GM18511 (cell line): ENCODE measurements at regions not wholly inside any gene's neighbourhood (a gene's known extent, or its start where the extent isn't known, plus 50 kb on each side); places are given as distances from the start of the nearest gene placed in this dataset.
A peak's percentile ranks its signal among the peaks of the same experiment; 100 is the strongest.
"Not testable (repeated sequence)": the region's sequence is repeated elsewhere in the genome, so short reads cannot be mapped to it uniquely, and the experiment has no call there.

ENCODE experiments used
- ATAC-seq: cut with Tn5 transposase; IDR thresholded peaks from one replicate; pipeline ENCODE4 v1.9.1; 2021; ENCODE audit warnings: mild to moderate bottlenecking, moderate library complexity; ENCODE audit not compliant: unreplicated experiment

- no peak for ATAC-seq
Measured at GRCh38 chr4:53722110-53722509, 130.8 kb upstream of the LNX1 start.

- no peak for ATAC-seq
Measured at GRCh38 chr4:53721263-53721662, 130.0 kb upstream of the LNX1 start.

GRCh38 chr4:53720776-53721175, 129.5 kb upstream of the LNX1 start:
- ATAC-seq: no peak

GRCh38 chr4:53717064-53717549, 125.8 kb upstream of the LNX1 start:
- no peak for ATAC-seq

GRCh38 chr4:53716471-53717063, 125.3 kb upstream of the LNX1 start:
- ATAC-seq: no peak

- no peak for ATAC-seq
Measured at GRCh38 chr4:53716011-53716410, 124.7 kb upstream of the LNX1 start.

GRCh38 chr4:53714236-53715140, 123.2 kb upstream of the LNX1 start:
- ATAC-seq: no peak

- ATAC-seq: no peak
Measured at GRCh38 chr4:53713767-53714166, 122.5 kb upstream of the LNX1 start.

GRCh38 chr4:53713296-53713695, 122.0 kb upstream of the LNX1 start:
- ATAC-seq: no peak

GRCh38 chr4:53712408-53713020, 121.2 kb upstream of the LNX1 start:
- no peak for ATAC-seq

GRCh38 chr4:53711926-53712325, 120.6 kb upstream of the LNX1 start:
- ATAC-seq: no peak

GRCh38 chr4:53709693-53710092, 118.4 kb upstream of the LNX1 start:
- ATAC-seq: no peak

GRCh38 chr4:53707491-53707890, 116.2 kb upstream of the LNX1 start:
- ATAC-seq: no peak

GRCh38 chr4:53706422-53707032, 115.2 kb upstream of the LNX1 start:
- ATAC-seq: no peak

- no peak for ATAC-seq
Measured at GRCh38 chr4:53705972-53706371, 114.7 kb upstream of the LNX1 start.

GRCh38 chr4:53705151-53705764, 114.0 kb upstream of the LNX1 start:
- ATAC-seq: peak; percentile 28

- ATAC-seq: no peak
Measured at GRCh38 chr4:53704329-53704728, 113.0 kb upstream of the LNX1 start.

- no peak for ATAC-seq
Measured at GRCh38 chr4:53703267-53703655, 112.0 kb upstream of the LNX1 start.

GRCh38 chr4:53702334-53703266, 111.3 kb upstream of the LNX1 start:
- ATAC-seq: peak; percentile 75

GRCh38 chr4:53701260-53701659, 110.0 kb upstream of the LNX1 start:
- not testable (repeated sequence) for ATAC-seq
